Heart right ventricle (tissue), 16 donors: ENCODE measurements at regions not wholly inside any gene's neighbourhood (a gene's known extent, or its start where the extent isn't known, plus 50 kb on each side); places are given as distances from the start of the nearest gene placed in this dataset.

Experiments
- ATAC-seq, 8 donors: fragments of 200-7000 bp; cut with Tn5 transposase; one replicate each; pipeline ENCODE4 v1.9.1; 2020; ENCODE audit warnings: mild to moderate bottlenecking in 8 of 8, moderate library complexity in 8 of 8, moderate number of reproducible peaks in 1 of 8
- DNase-seq, 2 donors: peaks; one replicate each; pipeline ENCODE4 v3.0.0-alpha.2; 2020
- H3K27ac ChIP-seq, 10 donors: fragments of 200-600 bp; sonication (generic) in 2 of 10; one replicate each; pipeline versions ENCODE4 v1.5.0 to v1.8.0; 2020 to 2022; ENCODE audit warnings: mild to moderate bottlenecking in 3 of 10
- H3K27me3 ChIP-seq, 7 donors: fragments of 200-600 bp; one replicate each; pipeline ENCODE4 v1.8.0; 2021 to 2022; ENCODE audit warnings: mild to moderate bottlenecking in 2 of 7
- H3K36me3 ChIP-seq, 9 donors: fragments of 200-600 bp; sonication (generic) in 1 of 9; one replicate each; pipeline versions ENCODE4 v1.5.0 to v1.8.0; 2020 to 2022; ENCODE audit warnings: mild to moderate bottlenecking in 2 of 9
- H3K4me1 ChIP-seq, 9 donors: fragments of 200-600 bp; sonication (generic) in 1 of 9; one replicate each; pipeline versions ENCODE4 v1.5.0 to v1.8.0; 2020 to 2022; ENCODE audit warnings: mild to moderate bottlenecking in 4 of 9
- H3K4me3 ChIP-seq, 10 donors: fragments of 200-600 bp; sonication (generic) in 2 of 10; one replicate each; pipeline versions ENCODE4 v1.5.0 to v1.8.0; 2020 to 2022; ENCODE audit warnings: mild to moderate bottlenecking in 7 of 10, moderate library complexity in 2 of 10
- H3K9me3 ChIP-seq, 11 donors: fragments of 200-600 bp in 10 of 11; sonication (generic) in 2 of 11; one replicate each; pipeline versions ENCODE4 v1.5.0 to v1.8.0; 2013 to 2022; ENCODE audit warnings: mild to moderate bottlenecking in 2 of 11, control low read depth in 1 of 11, moderate library complexity in 1 of 11
- WGBS, 2 donors: extraction: QIAGEN DNeasy Blood & Tissue Kit; methylation state at CpG; one replicate each; pipeline ENCODE4 v1.1.7; 2013; ENCODE audit warnings: inconsistent platforms in 1 of 2; 5-methylcytosine and 5-hydroxymethylcytosine counted together
- intact Hi-C, 10 donors: fragments of 100-400 bp; cut with DNase I; formaldehyde crosslinking; loops; one replicate each; pipeline versions ENCODE4 v1.11.1 to v1.14.2; 2022
- TF ChIP-seq, protein P1 (sequence below), 9 donors: fragments of 200-600 bp; sonication (generic) in 2 of 9; IDR thresholded peaks; one replicate each; pipeline versions ENCODE4 v1.5.0 to v1.8.0; 2021 to 2022; ENCODE audit warnings: antibody characterized with exemption in 9 of 9, mild to moderate bottlenecking in 5 of 9, moderate library complexity in 1 of 9
- donor health status: Arrhythmogenic right ventricular cardiomyopathy.
- donor health status: ischemic (EF 13 %, LVEDD 7.1; RV severe dilation, severe dysfunction).
- donor health status: healthy with polysubstance abuse.
- donor health status: DM: no; HTN: yes; CAD: no.
- donor health status: DM: no; HTN: no; CAD: no.
- donor health status: ischemic (EF 25% LVEDD 6.9; RV normal size, moderate dysfunction).
- donor health status: ischemic (EF 25% LVEDD 5.7; RV mildly dilated, moderate dysfunction).
- donor health status: healthy.
- donor health status: DM: yes; HTN: yes; CAD: no.
- donor health status: Ischemic cardiomyopathy.
- donor health status: ischemic (EF 35%, LVEDD 5.7; RV mildly dilated, moderate dysfunction).
- donor health status: nonischemic (EF 11% LVEDD 7.7; RV severe dilation, severe dysfunction).
- donor health status: DM: yes; HTN: yes; CAD: no.
- donor health status: PGD.
- donor health status: ischemic (EF 29% LVEDD 5.4; RV normal size, mild dysfunction).
- donor health status: nonischemic (EF 23%, LVEDD 6.1; RV moderate dilation, normal function).

- TF ChIP-seq, protein P1, sequence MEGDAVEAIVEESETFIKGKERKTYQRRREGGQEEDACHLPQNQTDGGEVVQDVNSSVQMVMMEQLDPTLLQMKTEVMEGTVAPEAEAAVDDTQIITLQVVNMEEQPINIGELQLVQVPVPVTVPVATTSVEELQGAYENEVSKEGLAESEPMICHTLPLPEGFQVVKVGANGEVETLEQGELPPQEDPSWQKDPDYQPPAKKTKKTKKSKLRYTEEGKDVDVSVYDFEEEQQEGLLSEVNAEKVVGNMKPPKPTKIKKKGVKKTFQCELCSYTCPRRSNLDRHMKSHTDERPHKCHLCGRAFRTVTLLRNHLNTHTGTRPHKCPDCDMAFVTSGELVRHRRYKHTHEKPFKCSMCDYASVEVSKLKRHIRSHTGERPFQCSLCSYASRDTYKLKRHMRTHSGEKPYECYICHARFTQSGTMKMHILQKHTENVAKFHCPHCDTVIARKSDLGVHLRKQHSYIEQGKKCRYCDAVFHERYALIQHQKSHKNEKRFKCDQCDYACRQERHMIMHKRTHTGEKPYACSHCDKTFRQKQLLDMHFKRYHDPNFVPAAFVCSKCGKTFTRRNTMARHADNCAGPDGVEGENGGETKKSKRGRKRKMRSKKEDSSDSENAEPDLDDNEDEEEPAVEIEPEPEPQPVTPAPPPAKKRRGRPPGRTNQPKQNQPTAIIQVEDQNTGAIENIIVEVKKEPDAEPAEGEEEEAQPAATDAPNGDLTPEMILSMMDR (IDR thresholded peaks at IDR 0.05), result no peak
- no peaks in the 10 kb centered on the region for H3K36me3 ChIP-seq
- H3K9me3 ChIP-seq, result peaks cover 0 to 6% (median 0%) of the 10 kb centered on the region in 11 donors
- WGBS, 2 donors, result 49 to 64% methylated on average over 1 of the region's 1 CpG
- ATAC-seq (no peak), DNase-seq (no peak)
- intact Hi-C loops, result no loop called here
- peaks cover 0 to 7% (median 0%) of the 10 kb centered on the region in 7 donors for H3K27me3 ChIP-seq
- H3K4me1 ChIP-seq, result no peaks in the 10 kb centered on the region
- H3K27ac ChIP-seq, result no peak overlapping the region
- no peak overlapping the region for H3K4me3 ChIP-seq
Observed at GRCh38 chr2:118437501-118437900, 349.2 kb downstream of the INSIG2 start.

DNA sequence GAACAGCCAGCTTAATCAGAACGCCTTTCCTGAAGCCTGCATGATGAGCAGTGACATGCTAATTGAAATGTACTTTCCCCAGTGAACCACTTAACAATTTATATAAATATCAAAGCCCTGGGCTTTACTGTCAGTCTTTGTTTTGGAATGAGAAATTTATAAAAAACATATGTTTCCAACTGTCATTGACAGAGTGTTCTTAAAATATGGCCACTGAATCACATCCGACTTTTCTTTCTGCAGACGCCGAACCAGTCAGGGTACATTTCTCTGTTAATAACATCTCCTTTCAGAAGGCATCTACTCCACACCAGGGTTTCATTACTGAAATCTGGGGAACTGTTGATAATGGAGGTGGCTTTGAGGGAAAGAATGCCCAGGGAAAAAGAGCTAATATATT lies 343.7 kb downstream of the INSIG2 start:
- WGBS, 2 donors, result 80 to 82% methylated on average over 4 of the region's 4 CpGs
- peaks cover 0 to 5% (median 0%) of the 10 kb centered on the region in 7 donors for H3K27me3 ChIP-seq
- H3K36me3 ChIP-seq, result no peaks in the 10 kb centered on the region
- no peaks in the 10 kb centered on the region for H3K4me1 ChIP-seq
- peaks cover 0 to 11% (median 0%) of the 10 kb centered on the region in 11 donors for H3K9me3 ChIP-seq
- no peak overlapping the region for H3K27ac ChIP-seq
- intact Hi-C loops, result loop anchor here in 1 of 10 donors (2.0 kb wide), 1 partner anchor 27 kb away; no protein-coding TSS in a partner anchor
- ATAC-seq, result no peak
- TF ChIP-seq, protein P1 (IDR thresholded peaks at IDR 0.05), result no peak
- H3K4me3 ChIP-seq, result no peak overlapping the region
- DNase-seq, result no peak

GRCh38 chr2:118431586-118431985 lies 343.3 kb downstream of the INSIG2 start:
- Histone ChIP-seq H3K4me3 (no peak overlapping the region), H3K4me1 (no peaks in the 10 kb centered on the region), H3K9me3 (peaks cover 0 to 11% (median 0%) of the 10 kb centered on the region in 11 donors), H3K27ac (no peak overlapping the region), H3K36me3 (no peaks in the 10 kb centered on the region), H3K27me3 (peaks cover 0 to 5% (median 0%) of the 10 kb centered on the region in 7 donors)
- WGBS, 2 donors, result 79 to 81% methylated on average over 6 of the region's 6 CpGs
- DNase-seq (no peak), ATAC-seq (no peak)
- TF ChIP-seq, protein P1 (IDR thresholded peaks at IDR 0.05), result no peak
- intact Hi-C loops, result no loop called here

DNA sequence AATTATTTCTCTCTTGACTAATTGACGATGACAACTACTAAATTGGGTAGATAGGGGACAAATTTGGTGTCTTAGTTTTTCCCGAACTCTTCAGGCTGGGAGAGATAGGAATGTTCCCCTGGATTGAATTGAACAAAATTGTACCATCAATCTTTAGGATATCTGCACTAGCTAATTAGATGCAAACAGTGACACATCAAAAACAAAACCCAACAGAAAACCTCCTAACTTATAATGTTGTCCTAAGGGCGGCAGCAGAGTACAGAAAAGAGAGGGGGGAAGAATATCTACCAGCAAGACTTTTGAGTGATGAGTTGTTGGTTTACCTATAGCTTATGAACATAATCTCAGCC lies 342.9 kb downstream of the INSIG2 start:
- ATAC-seq (no peak), DNase-seq (no peak)
- TF ChIP-seq, protein P1 (IDR thresholded peaks at IDR 0.05), result no peak
- Histone ChIP-seq H3K27me3 (peaks cover 0 to 5% (median 0%) of the 10 kb centered on the region in 7 donors), H3K9me3 (peaks cover 0 to 11% (median 0%) of the 10 kb centered on the region in 11 donors), H3K4me3 (no peak overlapping the region), H3K27ac (no peak overlapping the region), H3K4me1 (no peaks in the 10 kb centered on the region), H3K36me3 (no peaks in the 10 kb centered on the region)
- intact Hi-C loops, result no loop called here
- WGBS, 2 donors, result 61 to 71% methylated on average over 3 of the region's 3 CpGs
